SK-N-SH treated with all-trans-retinoic acid at 6 μM for 48 hours (cell line): ENCODE measurements at regions not wholly inside any gene's neighbourhood (a gene's known extent, or its start where the extent isn't known, plus 50 kb on each side); places are given as distances from the start of the nearest gene placed in this dataset.

Experiments
- ARNTL ChIP-seq: fragments of 450-650 bp; formaldehyde crosslinking; IDR thresholded peaks from 2 replicates; pipeline ENCODE4 v1.5.0; 2020; ENCODE audit warnings: low read depth, mild to moderate bottlenecking, moderate library complexity, borderline replicate concordance
- BACH2 ChIP-seq: fragments of 250-450 bp; sonication (Bioruptor Pico); IDR thresholded peaks from 2 replicates; pipeline ENCODE4 v1.9.0; 2021; ENCODE audit warnings: mild to moderate bottlenecking, borderline replicate concordance
- CSDC2 ChIP-seq: fragments of 250-450 bp; sonication (Bioruptor Pico); IDR thresholded peaks from 2 replicates; pipeline ENCODE4 v1.5.0; 2020; ENCODE audit warnings: mild to moderate bottlenecking, moderate library complexity
- CSRNP3 ChIP-seq: fragments of 250-450 bp; sonication (Bioruptor Pico); IDR thresholded peaks from 2 replicates; pipeline ENCODE4 v1.5.1; 2021; ENCODE audit warnings: mild to moderate bottlenecking, moderate library complexity
- ESRRG ChIP-seq: fragments of 250-450 bp; sonication (Bioruptor Pico); IDR thresholded peaks from 2 replicates; pipeline ENCODE4 v1.6.1; 2021; ENCODE audit warnings: mild to moderate bottlenecking
- GLIS3 ChIP-seq: fragments of 250-450 bp; sonication (Bioruptor Pico); IDR thresholded peaks from 2 replicates; pipeline ENCODE4 v1.5.0; 2020; ENCODE audit warnings: mild to moderate bottlenecking, moderate library complexity
- ISL1 ChIP-seq: fragments of 250-450 bp; sonication (Bioruptor Pico); IDR thresholded peaks from 2 replicates; pipeline ENCODE4 v2.1.2; 2022; ENCODE audit warnings: mild to moderate bottlenecking, moderate library complexity
- PATZ1 ChIP-seq: fragments of 250-450 bp; sonication (Bioruptor Pico); IDR thresholded peaks from 2 replicates; pipeline ENCODE4 v1.8.0; 2020; ENCODE audit warnings: mild to moderate bottlenecking, moderate library complexity, borderline replicate concordance
- PPARA ChIP-seq: fragments of 250-450 bp; sonication (Bioruptor Pico); IDR thresholded peaks from 2 replicates; pipeline ENCODE4 v1.5.0; 2020; ENCODE audit warnings: mild to moderate bottlenecking, borderline replicate concordance
- RARB ChIP-seq: fragments of 250-450 bp; sonication (Bioruptor Pico); IDR thresholded peaks from 2 replicates; pipeline ENCODE4 v1.8.0; 2021; ENCODE audit warnings: mild to moderate bottlenecking, moderate library complexity
- ZC3H10 ChIP-seq: fragments of 250-450 bp; sonication (Bioruptor Pico); IDR thresholded peaks from 2 replicates; pipeline ENCODE4 v1.5.1; 2021; ENCODE audit warnings: mild to moderate bottlenecking, moderate library complexity
- ZFP3 ChIP-seq: fragments of 250-450 bp; sonication (Bioruptor Pico); IDR thresholded peaks from 2 replicates; pipeline ENCODE4 v1.5.0; 2020; ENCODE audit warnings: mild to moderate bottlenecking, moderate library complexity

GRCh38 chr16:79519448-79519847 is 81.1 kb downstream of the MAF start:
- TF ChIP-seq PATZ1 (CRISPR knock-in tag) = no peak
- TF ChIP-seq BACH2 (CRISPR knock-in tag) = no peak
- no peak for TF ChIP-seq PPARA (CRISPR knock-in tag)
- no peak for TF ChIP-seq ZC3H10 (CRISPR knock-in tag)
- no peak for TF ChIP-seq ESRRG
- no peak for TF ChIP-seq ARNTL
- TF ChIP-seq ZFP3 (CRISPR knock-in tag) = no peak
- no peak for TF ChIP-seq GLIS3 (CRISPR knock-in tag)
- TF ChIP-seq CSRNP3 (CRISPR knock-in tag) = no peak
- no peak for TF ChIP-seq CSDC2 (CRISPR knock-in tag)
- no peak for TF ChIP-seq RARB
- TF ChIP-seq ISL1 (CRISPR knock-in tag) = no peak
